Head of caudate nucleus (tissue), 42 donors: ENCODE measurements at regions not wholly inside any gene's neighbourhood (a gene's known extent, or its start where the extent isn't known, plus 50 kb on each side); places are given as distances from the start of the nearest gene placed in this dataset.

ENCODE experiments used
- DNase-seq, 42 donors: peaks; one replicate each; pipeline versions ENCODE4 v3.0.0 to v3.0.0-alpha.2; 2020 to 2021; ENCODE audit warnings: mixed read lengths in 7 of 42
- intact Hi-C: fragments of 100-400 bp; cut with DNase I; formaldehyde crosslinking; loops from one replicate; pipeline ENCODE4 v1.15.0; 2022

- DNase-seq, result no peak
- intact Hi-C loops, result no loop called here
These were observed 177.4 kb downstream of the SLC28A3 start for GRCh38 chr9:84163052-84163650.

- DNase-seq, result no peak
- intact Hi-C loops, result no loop called here
These were observed 173.7 kb downstream of the SLC28A3 start for GRCh38 chr9:84166891-84167290.

GRCh38 chr9:84169240-84169639 is 171.3 kb downstream of the SLC28A3 start:
- DNase-seq, result no peak
- intact Hi-C loops, result no loop called here

- peak in 1 of 42 donors; percentile 5 for DNase-seq
- intact Hi-C loops, result loop anchor here (10.0 kb wide), 1 partner anchor 216 kb away; a partner anchor contains a TSS
These were observed 169.9 kb downstream of the SLC28A3 start for GRCh38 chr9:84170521-84171141.

GRCh38 chr9:84173961-84174360 is 166.6 kb downstream of the SLC28A3 start:
- intact Hi-C loops, result loop anchor here (10.0 kb wide), 1 partner anchor 219 kb away; a partner anchor contains a TSS
- DNase-seq, result no peak

- DNase-seq, result no peak
- intact Hi-C loops, result loop anchor here (10.0 kb wide), 1 partner anchor 220 kb away; a partner anchor contains a TSS
These were observed 166.1 kb downstream of the SLC28A3 start for GRCh38 chr9:84174486-84174885.

- intact Hi-C loops, result loop anchor here (10.0 kb wide), 1 partner anchor 223 kb away; a partner anchor contains a TSS
- no peak for DNase-seq
These were observed 163.2 kb downstream of the SLC28A3 start for GRCh38 chr9:84177407-84177806.

- intact Hi-C loops, result loop anchor here (10.0 kb wide), 1 partner anchor 225 kb away; a partner anchor contains a TSS
- DNase-seq, result no peak
These were observed 161.0 kb downstream of the SLC28A3 start for GRCh38 chr9:84179531-84179930.

- intact Hi-C loops, result no loop called here
- DNase-seq, result no peak
These were observed 153.5 kb downstream of the SLC28A3 start for GRCh38 chr9:84187090-84187489.

GRCh38 chr9:84189904-84190303 is 150.7 kb downstream of the SLC28A3 start:
- intact Hi-C loops, result no loop called here
- no peak for DNase-seq

- no peak for DNase-seq
- intact Hi-C loops, result no loop called here
These were observed 150.1 kb downstream of the SLC28A3 start for GRCh38 chr9:84190411-84190810.

- intact Hi-C loops, result no loop called here
- DNase-seq, result no peak
These were observed 133.7 kb downstream of the SLC28A3 start for GRCh38 chr9:84206801-84207370.

- peak in 1 of 42 donors; percentile 42 for DNase-seq
These were observed 133.0 kb downstream of the SLC28A3 start for GRCh38 chr9:84207491-84207951.

GRCh38 chr9:84212246-84212645 is 128.3 kb downstream of the SLC28A3 start:
- intact Hi-C loops, result no loop called here
- no peak for DNase-seq

More at GRCh38 chr9:84207491-84207951, 133.0 kb downstream of the SLC28A3 start:
- intact Hi-C loops, result no loop called here

- no peak for DNase-seq
- intact Hi-C loops, result no loop called here
These were observed 127.6 kb downstream of the SLC28A3 start for GRCh38 chr9:84212982-84213381.

GRCh38 chr9:84216151-84216550 is 124.4 kb downstream of the SLC28A3 start:
- intact Hi-C loops, result no loop called here
- no peak for DNase-seq

- intact Hi-C loops, result no loop called here
- DNase-seq, result no peak
These were observed 122.2 kb downstream of the SLC28A3 start for GRCh38 chr9:84218322-84218721.

- intact Hi-C loops, result no loop called here
These were observed 116.3 kb downstream of the SLC28A3 start for GRCh38 chr9:84224246-84224645.

More at GRCh38 chr9:84224246-84224645, 116.3 kb downstream of the SLC28A3 start:
- no peak for DNase-seq
